ENCODE measurements at regions not wholly inside any gene's neighbourhood (a gene's known extent, or its start where the extent isn't known, plus 50 kb on each side); places are given as distances from the start of the nearest gene placed in this dataset.

DNA sequence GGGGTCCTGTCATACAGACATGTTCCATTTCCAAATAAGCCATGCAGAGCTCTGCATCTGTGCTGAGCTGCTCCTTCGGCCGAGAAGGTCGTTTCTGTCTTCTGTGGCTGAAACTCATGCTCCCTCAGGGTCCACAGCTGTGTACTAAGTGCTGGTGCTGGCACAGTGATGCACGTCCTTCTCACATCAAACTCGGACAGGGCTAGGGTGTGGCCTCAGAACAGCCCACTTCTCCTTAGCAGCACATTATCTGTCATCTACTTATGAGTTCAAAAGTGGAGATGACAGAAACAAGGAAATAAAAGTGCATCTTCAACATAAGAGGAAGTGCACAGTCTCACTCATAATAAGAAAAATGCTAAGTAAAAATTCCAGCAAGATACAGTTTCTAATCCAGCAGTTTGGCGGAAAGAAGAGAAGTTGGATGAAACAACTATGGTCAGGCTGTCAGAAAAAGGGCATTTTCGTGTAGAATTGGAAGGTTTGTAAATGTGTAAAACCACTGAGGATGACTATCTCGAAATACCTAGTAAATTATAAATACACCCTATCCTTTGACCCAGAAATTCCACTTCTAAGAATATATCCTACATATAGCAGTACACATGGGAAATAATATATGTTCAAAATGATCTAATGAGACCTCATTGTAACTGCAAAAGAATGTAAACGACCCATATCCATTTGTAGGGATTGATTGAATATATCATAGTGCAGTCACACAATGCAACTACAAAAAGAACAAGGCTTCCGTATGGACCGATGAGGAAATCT, 53.7 kb upstream of the APCDD1 start:
- no peaks in the 10 kb centered on the region for H3K27me3 ChIP-seq (ENCODE audit: insufficient read depth, low read depth)
- intact Hi-C loops (cut with micrococcal nuclease; ENCODE audit: unreplicated experiment), result no loop called here
- no peak overlapping the region for H3K4me3 ChIP-seq
- no peaks in the 10 kb centered on the region for H4K20me1 ChIP-seq (ENCODE audit: insufficient read depth)
- POLR2A ChIA-PET (ENCODE audit: unreplicated experiment), result no interaction called here
- no peaks in the 10 kb centered on the region for H3K9me3 ChIP-seq (ENCODE audit: insufficient read depth, low read depth)
- H3K9me2 ChIP-seq (ENCODE audit: insufficient read depth), result no peaks in the 10 kb centered on the region
- H3K4me2 ChIP-seq, result no peak overlapping the region
- H2AFZ ChIP-seq, result no peak overlapping the region
- no peaks in the 10 kb centered on the region for H3K36me3 ChIP-seq (ENCODE audit: low read depth)
- no peaks in the 10 kb centered on the region for H3K79me2 ChIP-seq (ENCODE audit: low read depth)
- H3F3A ChIP-seq (ENCODE audit: insufficient read depth, low read depth), result no peaks in the 10 kb centered on the region
- TF ChIP-seq, protein P1, sequence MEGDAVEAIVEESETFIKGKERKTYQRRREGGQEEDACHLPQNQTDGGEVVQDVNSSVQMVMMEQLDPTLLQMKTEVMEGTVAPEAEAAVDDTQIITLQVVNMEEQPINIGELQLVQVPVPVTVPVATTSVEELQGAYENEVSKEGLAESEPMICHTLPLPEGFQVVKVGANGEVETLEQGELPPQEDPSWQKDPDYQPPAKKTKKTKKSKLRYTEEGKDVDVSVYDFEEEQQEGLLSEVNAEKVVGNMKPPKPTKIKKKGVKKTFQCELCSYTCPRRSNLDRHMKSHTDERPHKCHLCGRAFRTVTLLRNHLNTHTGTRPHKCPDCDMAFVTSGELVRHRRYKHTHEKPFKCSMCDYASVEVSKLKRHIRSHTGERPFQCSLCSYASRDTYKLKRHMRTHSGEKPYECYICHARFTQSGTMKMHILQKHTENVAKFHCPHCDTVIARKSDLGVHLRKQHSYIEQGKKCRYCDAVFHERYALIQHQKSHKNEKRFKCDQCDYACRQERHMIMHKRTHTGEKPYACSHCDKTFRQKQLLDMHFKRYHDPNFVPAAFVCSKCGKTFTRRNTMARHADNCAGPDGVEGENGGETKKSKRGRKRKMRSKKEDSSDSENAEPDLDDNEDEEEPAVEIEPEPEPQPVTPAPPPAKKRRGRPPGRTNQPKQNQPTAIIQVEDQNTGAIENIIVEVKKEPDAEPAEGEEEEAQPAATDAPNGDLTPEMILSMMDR (conservative IDR thresholded peaks at IDR 0.05), result no peak
- no peak for TF ChIP-seq EZH2 (IDR thresholded peaks at IDR 0.05; ENCODE audit: low read depth)
- no TSS peak for BruUV-seq (replicated peaks)
- CTCF ChIA-PET, result no interaction called here
- no peaks in the 10 kb centered on the region for H3K4me1 ChIP-seq (replicated peaks; ENCODE audit: insufficient read depth)
- no peak overlapping the region for H3K27ac ChIP-seq
- DNase-seq, result no peak

GRCh38 chr18:10401521-10401920, 52.9 kb upstream of the APCDD1 start:
- H3K4me3 ChIP-seq, result no peak overlapping the region
- intact Hi-C loops (cut with micrococcal nuclease; ENCODE audit: unreplicated experiment), result no loop called here
- H3K27me3 ChIP-seq (ENCODE audit: insufficient read depth, low read depth), result no peaks in the 10 kb centered on the region
- ChIA-PET CTCF (no interaction called here), POLR2A (ENCODE audit: unreplicated experiment) (no interaction called here)
- no peaks in the 10 kb centered on the region for H3K36me3 ChIP-seq (ENCODE audit: low read depth)
- H4K20me1 ChIP-seq (ENCODE audit: insufficient read depth), result no peaks in the 10 kb centered on the region
- H3K9me2 ChIP-seq (ENCODE audit: insufficient read depth), result no peaks in the 10 kb centered on the region
- no TSS peak for BruUV-seq (replicated peaks)
- no peaks in the 10 kb centered on the region for H3K9me3 ChIP-seq (ENCODE audit: insufficient read depth, low read depth)
- no peak for DNase-seq
- no peaks in the 10 kb centered on the region for H3F3A ChIP-seq (ENCODE audit: insufficient read depth, low read depth)
- H3K79me2 ChIP-seq (ENCODE audit: low read depth), result no peaks in the 10 kb centered on the region
- H3K27ac ChIP-seq, result no peak overlapping the region
- no peaks in the 10 kb centered on the region for H3K4me1 ChIP-seq (replicated peaks; ENCODE audit: insufficient read depth)
- H2AFZ ChIP-seq, result no peak overlapping the region
- no peak overlapping the region for H3K4me2 ChIP-seq
- TF ChIP-seq, protein P1 (conservative IDR thresholded peaks at IDR 0.05), result no peak
- no peak for TF ChIP-seq EZH2 (IDR thresholded peaks at IDR 0.05; ENCODE audit: low read depth)

GRCh38 chr18:10401930-10402329, 52.5 kb upstream of the APCDD1 start:
- CTCF ChIA-PET, result no interaction called here
- intact Hi-C loops (cut with micrococcal nuclease; ENCODE audit: unreplicated experiment), result no loop called here
- BruUV-seq (replicated peaks), result no TSS peak
- Histone ChIP-seq H3K27me3 (ENCODE audit: insufficient read depth, low read depth) (no peaks in the 10 kb centered on the region), H3K9me2 (ENCODE audit: insufficient read depth) (no peaks in the 10 kb centered on the region), H3K4me1 (replicated peaks; ENCODE audit: insufficient read depth) (no peaks in the 10 kb centered on the region), H3K27ac (no peak overlapping the region), H3K79me2 (ENCODE audit: low read depth) (no peaks in the 10 kb centered on the region), H3K9me3 (ENCODE audit: insufficient read depth, low read depth) (no peaks in the 10 kb centered on the region), H4K20me1 (ENCODE audit: insufficient read depth) (no peaks in the 10 kb centered on the region), H3K4me3 (no peak overlapping the region), H3K4me2 (no peak overlapping the region), H2AFZ (no peak overlapping the region), H3F3A (ENCODE audit: insufficient read depth, low read depth) (no peaks in the 10 kb centered on the region), H3K36me3 (ENCODE audit: low read depth) (no peaks in the 10 kb centered on the region)
- TF ChIP-seq, protein P1 (conservative IDR thresholded peaks at IDR 0.05), result no peak
- TF ChIP-seq EZH2 (IDR thresholded peaks at IDR 0.05; ENCODE audit: low read depth), result no peak
- POLR2A ChIA-PET (ENCODE audit: unreplicated experiment), result no interaction called here
- DNase-seq, result no peak
